ENCODE measurements at regions not wholly inside any gene's neighbourhood (a gene's known extent, or its start where the extent isn't known, plus 50 kb on each side); places are given as distances from the start of the nearest gene placed in this dataset.

- no peak for DNase-seq (ENCODE audit: low read depth, low spot score)
- no peak overlapping the region for H3K27ac ChIP-seq
Observed at GRCh38 chr15:47362118-47362905, 355.0 kb upstream of the SEMA6D start.

- DNase-seq (ENCODE audit: low read depth, low spot score): no peak
- H3K27ac ChIP-seq: no peak overlapping the region
Observed at GRCh38 chr15:47363653-47364052, 353.7 kb upstream of the SEMA6D start.

GRCh38 chr15:47364230-47365141, 352.8 kb upstream of the SEMA6D start:
- no peak overlapping the region for H3K27ac ChIP-seq
- no peak for DNase-seq (ENCODE audit: low read depth, low spot score)

- no peak overlapping the region for H3K27ac ChIP-seq
- DNase-seq (ENCODE audit: low read depth, low spot score): no peak
Observed at GRCh38 chr15:47366884-47367283, 350.4 kb upstream of the SEMA6D start.

- no peak for DNase-seq (ENCODE audit: low read depth, low spot score)
- H3K27ac ChIP-seq: no peak overlapping the region
Observed at GRCh38 chr15:47367726-47368390, 349.4 kb upstream of the SEMA6D start.

- DNase-seq (ENCODE audit: low read depth, low spot score): no peak
- no peak overlapping the region for H3K27ac ChIP-seq
Observed at GRCh38 chr15:47371939-47372338, 345.4 kb upstream of the SEMA6D start.

- DNase-seq (ENCODE audit: low read depth, low spot score): no peak
Observed at GRCh38 chr15:47374222-47374621, 343.1 kb upstream of the SEMA6D start.

GRCh38 chr15:47376190-47376589, 341.1 kb upstream of the SEMA6D start:
- H3K27ac ChIP-seq: no peak overlapping the region
- DNase-seq (ENCODE audit: low read depth, low spot score): no peak

More at GRCh38 chr15:47374222-47374621, 343.1 kb upstream of the SEMA6D start:
- no peak overlapping the region for H3K27ac ChIP-seq

GRCh38 chr15:47377465-47377864, 339.8 kb upstream of the SEMA6D start:
- no peak for DNase-seq (ENCODE audit: low read depth, low spot score)
- H3K27ac ChIP-seq: no peak overlapping the region

GRCh38 chr15:47378527-47378926, 338.8 kb upstream of the SEMA6D start:
- no peak overlapping the region for H3K27ac ChIP-seq
- DNase-seq (ENCODE audit: low read depth, low spot score): no peak

- no peak for DNase-seq (ENCODE audit: low read depth, low spot score)
- peak overlapping the region; percentile 73 for H3K27ac ChIP-seq
Observed at GRCh38 chr15:47383102-47383501, 334.2 kb upstream of the SEMA6D start.

GRCh38 chr15:47383801-47384200, 333.5 kb upstream of the SEMA6D start:
- DNase-seq (ENCODE audit: low read depth, low spot score): no peak
- peak overlapping the region; percentile 73 for H3K27ac ChIP-seq

- H3K27ac ChIP-seq: peak overlapping the region; percentile 73
- peak; percentile 55 for DNase-seq (ENCODE audit: low read depth, low spot score)
Observed at GRCh38 chr15:47384341-47384740, 333.0 kb upstream of the SEMA6D start.

- peak overlapping the region; percentile 73 for H3K27ac ChIP-seq
- DNase-seq (ENCODE audit: low read depth, low spot score): no peak
Observed at GRCh38 chr15:47384776-47385175, 332.5 kb upstream of the SEMA6D start.

GRCh38 chr15:47386459-47386858, 330.8 kb upstream of the SEMA6D start:
- DNase-seq (ENCODE audit: low read depth, low spot score): no peak
- H3K27ac ChIP-seq: no peak overlapping the region

GRCh38 chr15:47388299-47388698, 329.0 kb upstream of the SEMA6D start:
- H3K27ac ChIP-seq: peak overlapping the region; percentile 2
- DNase-seq (ENCODE audit: low read depth, low spot score): peak; percentile 37

- no peak for DNase-seq (ENCODE audit: low read depth, low spot score)
- H3K27ac ChIP-seq: no peak overlapping the region
Observed at GRCh38 chr15:47390208-47390765, 327.0 kb upstream of the SEMA6D start.

- no peak overlapping the region for H3K27ac ChIP-seq
- DNase-seq (ENCODE audit: low read depth, low spot score): no peak
Observed at GRCh38 chr15:47394286-47394809, 323.0 kb upstream of the SEMA6D start.

- DNase-seq (ENCODE audit: low read depth, low spot score): no peak
- H3K27ac ChIP-seq: no peak overlapping the region
Observed at GRCh38 chr15:47395076-47395475, 322.2 kb upstream of the SEMA6D start.

- DNase-seq (ENCODE audit: low read depth, low spot score): no peak
- no peak overlapping the region for H3K27ac ChIP-seq
Observed at GRCh38 chr15:47397655-47398054, 319.6 kb upstream of the SEMA6D start.

Data from epithelial cell of prostate (primary cell).